Panc1 (cell line): ENCODE measurements at regions not wholly inside any gene's neighbourhood (a gene's known extent, or its start where the extent isn't known, plus 50 kb on each side); places are given as distances from the start of the nearest gene placed in this dataset.

ENCODE experiments used
- ATAC-seq: fragments of 200-7000 bp; cut with Tn5 transposase; 2 replicates; pipeline ENCODE4 v1.9.1; 2020; ENCODE audit warnings: mild to moderate bottlenecking, moderate library complexity
- BruUV-seq: library from RNA; stranded (reverse); fragments of 400-500 nt; replicated peaks from 2 replicates; lab custom pipeline; 2021; lab: Mats Ljungman, UMichigan
- CTCF ChIA-PET: fragments of 300-600 bp; sonication (Branson Sonifier 250); formaldehyde crosslinking; loops from one replicate; lab custom pipeline; 2022; ENCODE audit warnings: antibody characterized with exemption; lab: Charles Lee
- POLR2A ChIA-PET: fragments of 300-600 bp; sonication (Branson Sonifier 250); formaldehyde crosslinking; loops from one replicate; lab custom pipeline; 2022; ENCODE audit warnings: antibody characterized with exemption; lab: Charles Lee
- DNase-seq: peaks from one replicate; pipeline ENCODE4 v3.0.0-alpha.2; 2010; ENCODE audit warnings: low read depth, low spot score
- H3K27ac ChIP-seq: 2 replicates; pipeline ENCODE4 v1.5.1; 2011; ENCODE audit warnings: mild to moderate bottlenecking, low read length, inconsistent platforms
- H3K27me3 ChIP-seq: fragments of 200-500 bp; sonication (Bioruptor generic); 2 replicates; pipeline ENCODE4 v1.6.0; 2014; ENCODE audit warnings: low read length, inconsistent platforms; ENCODE audit not compliant: control insufficient read depth, insufficient read depth
- H3K36me3 ChIP-seq: fragments of 200-500 bp; sonication (Bioruptor generic); 2 replicates; pipeline ENCODE4 v1.5.1; 2014; ENCODE audit warnings: inconsistent platforms, mild to moderate bottlenecking, low read length, moderate library complexity; ENCODE audit not compliant: control insufficient read depth, insufficient read depth
- H3K4me1 ChIP-seq: 2 replicates; pipeline ENCODE4 v1.5.1; 2011; ENCODE audit warnings: inconsistent platforms, mild to moderate bottlenecking, low read length, moderate library complexity; ENCODE audit not compliant: control insufficient read depth, insufficient read depth
- H3K4me3 ChIP-seq, 2 experiments: 2 replicates each; pipeline ENCODE4 v1.5.1; 2011 to 2012; ENCODE audit warnings: low read depth in 2 of 2, low read length in 2 of 2, mild to moderate bottlenecking in 2 of 2, inconsistent platforms in 1 of 2, moderate library complexity in 1 of 2
- H3K9me3 ChIP-seq: fragments of 200-500 bp; sonication (Bioruptor generic); 2 replicates; pipeline ENCODE4 v1.5.1; 2014; ENCODE audit warnings: low read depth, mild to moderate bottlenecking, inconsistent platforms, low read length, moderate library complexity; ENCODE audit not compliant: control insufficient read depth, insufficient read depth
- CTCF ChIP-seq: fragments of 450-650 bp; IDR thresholded peaks from 2 replicates; pipeline ENCODE4 v1.5.1; 2017; ENCODE audit warnings: mild to moderate bottlenecking
- POLR2AphosphoS5 ChIP-seq: IDR thresholded peaks from 2 replicates; pipeline ENCODE4 v1.6.1; 2012; ENCODE audit warnings: mild to moderate bottlenecking, low read depth, low read length, moderate library complexity
- REST ChIP-seq, 2 experiments: IDR thresholded peaks; 2 replicates each; pipeline ENCODE4 v1.6.1; 2011 to 2012; ENCODE audit warnings: low read depth in 2 of 2, control low read depth in 1 of 2, low read length in 1 of 2, mild to moderate bottlenecking in 1 of 2, moderate library complexity in 1 of 2; ENCODE audit not compliant: insufficient read depth in 1 of 2
- SIN3A ChIP-seq: IDR thresholded peaks from 2 replicates; pipeline ENCODE4 v1.6.1; 2012; ENCODE audit warnings: low read depth, mild to moderate bottlenecking, low read length, moderate library complexity, borderline replicate concordance; ENCODE audit not compliant: insufficient read depth
- TCF7L2 ChIP-seq: IDR thresholded peaks from 2 replicates; pipeline ENCODE4 v1.6.1; 2011; ENCODE audit warnings: mild to moderate bottlenecking, low read depth, low read length, inconsistent platforms
- in situ Hi-C: cut with HindIII; loops from 2 replicates; pipeline ENCODE4 v1.10.0; 2016; ENCODE audit warnings: low sequenced_read_pairs, low pct_unique_long_range_greater_than_20kb
- intact Hi-C: fragments of 100-400 bp; cut with micrococcal nuclease; formaldehyde crosslinking; loops from one replicate; pipeline ENCODE4 v1.10.0; 2022; ENCODE audit not compliant: unreplicated experiment

GRCh38 chr6:54017877-54018276 is 93.4 kb upstream of the MLIP start:
- TF ChIP-seq CTCF (no peak), REST (IDR thresholded peaks at IDR 0.05; ENCODE audit: insufficient read depth in 1 of 2, low read depth in 2 of 2, low read length in 1 of 2) (no peak), TCF7L2 (no peak), POLR2AphosphoS5 (no peak), SIN3A (no peak)
- in situ Hi-C loops (no loop called here), intact Hi-C loops (no loop called here)
- ATAC-seq = no peak
- Histone ChIP-seq H3K4me1 (no peaks in the 10 kb centered on the region), H3K27ac (no peak overlapping the region), H3K27me3 (no peaks in the 10 kb centered on the region), H3K36me3 (no peaks in the 10 kb centered on the region), H3K4me3 (no peak overlapping the region), H3K9me3 (no peaks in the 10 kb centered on the region)
- ChIA-PET POLR2A (no interaction called here), CTCF (no interaction called here)
- BruUV-seq = no TSS peak
- DNase-seq = no peak

GRCh38 chr6:54018722-54019121 is 92.5 kb upstream of the MLIP start:
- CTCF ChIA-PET = no interaction called here
- in situ Hi-C loops = no loop called here

More at GRCh38 chr6:54018722-54019121, 92.5 kb upstream of the MLIP start:
- intact Hi-C loops = no loop called here
- no peaks in the 10 kb centered on the region for H3K4me1 ChIP-seq
- no TSS peak for BruUV-seq
- H3K27me3 ChIP-seq = no peaks in the 10 kb centered on the region
- no peak overlapping the region for H3K4me3 ChIP-seq
- H3K27ac ChIP-seq = no peak overlapping the region
- no peaks in the 10 kb centered on the region for H3K9me3 ChIP-seq
- POLR2A ChIA-PET = no interaction called here
- TF ChIP-seq POLR2AphosphoS5 (no peak), TCF7L2 (no peak), SIN3A (no peak), CTCF (no peak), REST (IDR thresholded peaks at IDR 0.05; ENCODE audit: insufficient read depth in 1 of 2, low read depth in 2 of 2, low read length in 1 of 2) (no peak)
- DNase-seq = no peak
- no peak for ATAC-seq
- H3K36me3 ChIP-seq = no peaks in the 10 kb centered on the region
